HG02981 (cell line): ENCODE measurements at regions not wholly inside any gene's neighbourhood (a gene's known extent, or its start where the extent isn't known, plus 50 kb on each side); places are given as distances from the start of the nearest gene placed in this dataset.

Experiments used
- ATAC-seq: cut with Tn5 transposase; IDR thresholded peaks from one replicate; pipeline ENCODE4 v1.9.1; 2021; ENCODE audit warnings: mild to moderate bottlenecking, moderate library complexity; ENCODE audit not compliant: unreplicated experiment

GRCh38 chr9:82600536-82601292 is 462.2 kb downstream of the RASEF start:
- no peak for ATAC-seq

GRCh38 chr9:82601293-82601771 is 461.6 kb downstream of the RASEF start:
- ATAC-seq = no peak

DNA sequence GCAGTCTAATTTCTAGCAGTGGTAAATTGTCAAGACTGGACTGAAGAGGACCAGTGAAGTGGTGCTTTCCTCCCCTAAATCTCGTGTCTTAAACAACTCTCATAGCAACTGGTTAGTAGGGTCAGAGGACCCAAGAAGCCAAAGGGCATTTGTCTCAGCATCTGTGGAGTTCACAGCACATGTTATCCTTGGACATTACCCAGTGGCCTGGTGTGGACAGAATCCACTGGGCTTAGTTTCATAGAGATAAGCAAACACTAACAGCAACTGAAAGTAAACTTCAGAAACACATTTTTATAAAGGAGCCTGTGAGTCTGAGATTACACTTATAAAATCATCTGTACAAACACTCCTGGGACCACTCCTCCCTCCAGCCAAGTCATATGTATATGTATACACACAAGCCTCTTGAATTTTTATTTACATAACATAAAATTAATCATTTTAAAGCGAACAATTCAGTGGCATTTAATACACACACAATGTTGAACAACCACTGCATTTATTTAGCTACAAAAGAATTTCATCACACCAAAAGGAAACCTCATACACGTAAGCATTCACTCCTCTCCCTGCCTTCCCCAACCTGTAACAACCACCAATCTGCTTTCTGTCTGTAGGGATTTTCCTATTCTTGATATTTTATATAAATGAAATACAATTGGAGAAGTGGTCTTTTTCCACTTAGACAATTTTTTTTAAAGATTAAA is 457.8 kb downstream of the RASEF start:
- no peak for ATAC-seq

DNA sequence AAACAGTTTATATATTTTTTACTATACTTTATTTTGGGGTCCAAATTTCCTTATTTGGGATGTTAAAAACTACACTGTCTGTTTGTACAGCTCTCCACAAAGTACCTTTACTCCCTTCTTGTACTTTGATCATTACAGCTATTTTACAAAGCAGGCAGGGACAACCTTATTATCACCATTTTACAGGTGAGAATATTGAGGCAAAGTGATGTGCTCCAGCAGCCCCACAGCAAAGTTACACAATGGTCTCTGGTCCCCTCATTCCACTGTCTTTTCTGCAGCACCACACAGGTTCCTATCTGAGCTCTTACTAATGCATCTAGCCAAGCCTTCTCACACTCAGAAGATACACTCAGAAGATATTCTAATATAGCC is 457.3 kb downstream of the RASEF start:
- no peak for ATAC-seq

GRCh38 chr9:82606071-82606470 is 456.9 kb downstream of the RASEF start:
- no peak for ATAC-seq

DNA sequence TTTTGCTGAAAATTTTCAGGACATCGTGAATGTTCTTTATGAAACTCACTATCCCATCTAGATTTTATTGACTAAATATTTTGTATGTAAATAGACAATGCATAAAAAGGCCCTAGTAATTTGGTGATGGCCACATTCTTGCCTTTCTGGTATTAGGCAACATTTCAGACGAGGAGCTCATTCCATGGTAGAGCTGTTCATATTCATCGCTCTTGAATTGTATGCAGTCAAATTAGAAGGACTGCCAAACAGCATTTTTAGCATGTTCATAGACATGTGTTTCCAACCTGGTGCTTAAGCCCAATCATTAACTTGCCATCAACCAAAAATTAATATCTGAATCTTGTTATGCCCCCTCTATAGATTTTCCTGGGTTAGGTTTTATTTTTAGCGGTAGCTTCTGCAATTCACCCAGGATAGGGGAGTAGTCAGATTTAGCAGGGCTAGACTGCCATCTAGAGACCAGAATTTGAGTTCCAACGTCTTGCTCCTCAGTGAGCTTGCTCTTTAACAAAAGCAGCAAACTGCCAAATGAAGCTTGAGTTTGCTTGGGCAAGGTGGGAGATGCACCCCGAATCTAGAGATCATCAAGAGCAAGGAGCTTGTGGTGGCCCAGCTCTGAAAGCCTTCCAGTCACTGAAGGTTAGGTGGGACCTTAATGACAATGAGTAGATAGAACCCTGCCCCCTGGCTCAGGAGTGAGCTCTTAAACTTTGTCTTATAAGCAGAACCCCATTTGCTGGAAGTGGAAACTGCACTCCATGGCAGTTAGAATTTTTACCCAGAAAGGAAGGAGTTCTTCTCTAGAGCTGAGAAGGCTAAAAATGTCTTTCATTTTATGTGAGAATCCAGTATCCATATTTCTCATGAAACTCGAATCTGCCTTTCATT is 456.2 kb downstream of the RASEF start:
- ATAC-seq = no peak

DNA sequence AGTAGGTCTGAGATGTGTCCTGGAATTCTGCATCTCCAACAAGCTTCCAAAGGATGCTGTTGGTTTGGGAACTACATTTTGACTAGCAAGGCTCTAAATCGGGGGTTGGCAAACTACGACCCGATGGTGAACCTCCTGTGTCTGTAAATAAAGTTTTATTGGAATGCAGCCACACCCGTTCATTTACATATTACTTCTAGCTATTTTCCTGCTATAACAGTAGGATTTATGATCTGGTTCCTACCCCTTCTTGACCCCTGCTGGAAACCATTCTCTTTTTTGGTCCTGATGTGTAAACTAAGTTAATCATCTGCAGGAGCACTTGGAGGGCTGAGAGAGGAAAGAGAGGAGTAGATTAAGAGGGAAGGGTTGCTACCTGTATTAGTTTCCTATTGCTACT is 454.5 kb downstream of the RASEF start:
- ATAC-seq = no peak

- no peak for ATAC-seq
Observed at GRCh38 chr9:82612942-82613341, 450.0 kb downstream of the RASEF start.

GRCh38 chr9:82613498-82613897 is 449.4 kb downstream of the RASEF start:
- no peak for ATAC-seq

GRCh38 chr9:82616545-82616944 is 446.4 kb downstream of the RASEF start:
- no peak for ATAC-seq

DNA sequence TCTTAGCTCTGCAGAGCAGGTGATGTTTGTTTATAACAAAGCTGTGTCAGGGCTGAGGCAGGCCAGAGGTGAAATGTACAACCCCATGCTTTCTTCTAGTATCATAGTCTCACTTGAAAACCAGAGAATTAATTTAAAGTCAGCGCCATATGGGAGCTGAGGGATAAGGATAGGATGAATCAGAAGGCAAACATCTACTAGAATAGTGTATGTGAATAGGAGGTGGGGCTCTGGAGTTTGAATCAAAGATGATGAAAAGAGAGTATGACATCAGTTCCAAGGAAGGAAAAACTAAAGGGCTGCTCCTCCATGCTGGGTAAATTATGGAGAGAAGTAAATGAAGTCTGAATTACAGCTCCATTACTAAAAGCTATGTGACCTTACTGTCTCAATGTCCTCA is 441.5 kb downstream of the RASEF start:
- ATAC-seq = no peak

DNA sequence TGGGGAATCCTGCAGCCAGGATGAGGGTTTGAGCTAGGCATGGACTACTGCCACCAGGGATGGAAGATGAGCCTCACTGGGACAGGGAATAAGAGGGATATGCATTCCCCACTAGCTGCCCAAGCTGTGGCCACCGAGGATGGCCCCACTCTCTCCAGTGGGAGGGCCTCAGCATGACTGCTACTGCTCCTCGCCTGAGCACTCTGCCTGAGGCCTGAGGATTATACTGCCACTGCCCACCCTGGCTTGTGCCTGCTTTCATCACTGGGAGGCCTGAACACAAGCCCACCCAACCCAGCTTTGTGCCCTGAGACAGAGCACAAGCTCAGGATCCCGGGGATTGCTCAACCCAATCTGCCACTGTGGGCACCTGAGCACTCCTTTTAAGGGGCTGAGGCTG is 425.6 kb downstream of the RASEF start:
- no peak for ATAC-seq

DNA sequence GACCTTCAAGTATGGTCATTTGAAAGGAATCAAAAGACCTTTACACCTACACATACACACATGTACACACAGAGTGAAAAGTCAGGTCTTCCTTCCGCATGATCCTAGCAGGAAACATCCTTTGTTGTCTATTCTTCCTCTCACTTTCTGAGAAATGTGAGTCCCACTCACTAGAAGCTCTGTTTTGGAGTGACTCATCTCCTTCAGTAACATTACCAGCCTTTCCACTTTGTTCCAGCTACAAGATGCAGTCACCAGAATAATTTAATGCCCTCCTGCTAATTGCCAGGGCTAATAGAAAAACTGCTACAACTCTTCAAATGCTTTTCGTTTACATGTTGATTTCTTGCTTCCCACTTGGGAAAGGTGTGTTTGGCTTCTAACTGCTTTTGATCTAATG is 417.3 kb downstream of the RASEF start:
- no peak for ATAC-seq

GRCh38 chr9:82650368-82650767 is 412.6 kb downstream of the RASEF start:
- ATAC-seq = no peak

DNA sequence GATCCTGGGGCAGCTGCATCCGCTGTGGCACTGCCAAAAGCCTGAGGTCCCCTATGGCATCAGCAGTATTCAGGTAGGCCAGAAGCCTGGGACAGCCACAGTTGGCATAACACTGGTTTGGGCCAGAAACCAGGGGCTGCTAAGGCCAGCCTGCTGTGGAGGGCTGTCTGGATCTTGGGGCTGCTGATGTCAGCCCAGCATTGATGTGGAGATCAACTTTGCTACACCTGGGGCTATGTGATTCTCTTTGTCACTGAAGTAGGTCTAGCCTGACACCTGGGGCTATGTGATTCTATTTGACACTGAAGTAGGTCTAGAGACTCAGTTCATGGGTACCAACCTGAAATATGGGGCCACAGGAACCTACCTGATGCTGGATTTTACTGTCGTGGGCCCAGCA is 411.5 kb downstream of the RASEF start:
- ATAC-seq = no peak

- ATAC-seq = no peak
Observed at GRCh38 chr9:82665324-82665723, 397.6 kb downstream of the RASEF start.

DNA sequence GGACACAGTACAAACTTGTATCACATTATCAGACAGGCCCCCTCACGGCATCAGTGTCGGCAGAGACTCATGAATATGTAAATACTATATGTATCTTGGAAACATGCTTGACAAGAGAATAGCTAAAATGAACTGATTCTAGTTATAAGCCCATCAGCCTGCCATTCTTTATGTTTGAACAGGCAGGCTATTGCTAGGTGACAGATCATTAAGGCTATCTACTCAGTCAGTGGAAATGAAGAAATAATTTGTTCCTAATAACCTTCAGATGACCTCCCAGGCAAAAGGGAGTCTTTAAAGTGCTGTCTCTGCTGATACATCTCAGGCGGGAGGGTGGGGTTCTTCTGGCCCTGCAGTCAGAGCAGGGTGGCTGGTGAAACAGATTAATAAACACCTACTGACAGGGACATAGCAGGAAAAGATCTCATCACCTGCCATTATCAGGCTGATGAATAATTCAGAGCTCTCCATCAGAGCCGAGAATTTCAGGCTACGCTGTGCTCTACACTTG is 394.2 kb downstream of the RASEF start:
- ATAC-seq = no peak

DNA sequence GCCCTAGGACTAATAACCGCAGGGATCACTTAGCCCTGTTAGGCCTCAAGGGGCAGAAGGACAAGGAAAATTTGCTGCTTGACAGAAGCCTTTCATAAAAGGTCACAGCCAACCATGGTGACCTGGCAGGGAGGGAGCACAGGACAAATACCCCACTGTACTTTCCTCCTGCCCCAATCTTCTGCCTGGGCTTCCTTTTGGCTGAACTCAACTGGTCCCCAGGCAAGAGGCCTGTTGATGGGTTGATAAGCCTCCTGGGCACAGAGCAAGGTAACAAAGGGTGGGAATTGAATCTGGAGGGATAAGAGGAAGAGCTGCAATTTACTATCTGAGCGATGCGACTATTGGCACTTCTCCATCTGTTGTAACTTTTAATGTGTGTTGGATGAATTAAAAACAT is 392.9 kb downstream of the RASEF start:
- ATAC-seq = no peak

GRCh38 chr9:82670726-82671125 is 392.2 kb downstream of the RASEF start:
- no peak for ATAC-seq

DNA sequence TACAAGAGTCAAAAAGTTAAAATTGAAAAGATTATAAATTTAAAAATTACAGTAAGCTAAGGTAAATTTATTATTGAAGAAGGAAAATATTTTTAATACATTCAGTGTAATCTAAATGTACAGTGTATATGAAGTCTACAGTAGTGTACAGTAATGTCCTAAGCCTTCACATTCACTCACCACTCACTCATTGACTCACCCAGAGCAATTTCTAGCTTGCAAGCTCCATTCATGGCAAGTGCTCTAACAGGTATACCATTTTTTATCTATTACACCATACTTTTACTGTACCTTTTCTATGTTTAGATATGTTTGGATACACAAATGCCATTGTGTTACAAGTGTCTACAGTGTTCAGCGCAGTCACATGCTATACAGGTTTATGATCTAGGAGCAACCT is 389.7 kb downstream of the RASEF start:
- no peak for ATAC-seq

GRCh38 chr9:82673919-82674318 is 389.0 kb downstream of the RASEF start:
- ATAC-seq = no peak
